ENCODE measurements at regions not wholly inside any gene's neighbourhood (a gene's known extent, or its start where the extent isn't known, plus 50 kb on each side); places are given as distances from the start of the nearest gene placed in this dataset.
"Not testable (repeated sequence)": the region's sequence is repeated elsewhere in the genome, so short reads cannot be mapped to it uniquely, and the experiment has no call there.

DNA sequence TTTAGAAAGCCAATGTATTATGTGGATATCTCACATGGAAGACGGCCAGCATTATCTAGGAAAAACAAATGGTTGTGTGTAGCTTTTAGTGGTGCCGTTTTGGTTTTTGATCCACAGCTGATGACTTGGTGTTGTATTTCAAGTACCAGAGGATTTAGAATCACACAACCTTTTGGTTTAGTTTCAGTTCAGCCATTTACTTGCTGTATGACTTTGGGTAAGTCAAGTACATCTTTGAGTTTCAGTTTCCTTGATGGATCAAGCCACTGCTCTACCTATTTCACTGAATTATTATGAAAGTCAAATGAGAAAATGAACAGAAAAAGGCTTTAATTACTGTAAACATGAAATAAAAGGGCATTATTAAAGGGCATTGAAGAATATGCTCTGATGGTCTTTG lies 205.6 kb downstream of the ZIC3 start:
- Mint-ChIP-seq H3K9me3 (no peaks in the 10 kb centered on the region), H3K36me3 (ENCODE audit: low read depth) (no peaks in the 10 kb centered on the region), H3K4me3 (no peak overlapping the region), H3K27ac (no peak overlapping the region), H3K4me1 (no peaks in the 10 kb centered on the region), H3K27me3 (no peaks in the 10 kb centered on the region)
- ChIA-PET CTCF (no interaction called here), POLR2A (no interaction called here)
- no peak for DNase-seq

DNA sequence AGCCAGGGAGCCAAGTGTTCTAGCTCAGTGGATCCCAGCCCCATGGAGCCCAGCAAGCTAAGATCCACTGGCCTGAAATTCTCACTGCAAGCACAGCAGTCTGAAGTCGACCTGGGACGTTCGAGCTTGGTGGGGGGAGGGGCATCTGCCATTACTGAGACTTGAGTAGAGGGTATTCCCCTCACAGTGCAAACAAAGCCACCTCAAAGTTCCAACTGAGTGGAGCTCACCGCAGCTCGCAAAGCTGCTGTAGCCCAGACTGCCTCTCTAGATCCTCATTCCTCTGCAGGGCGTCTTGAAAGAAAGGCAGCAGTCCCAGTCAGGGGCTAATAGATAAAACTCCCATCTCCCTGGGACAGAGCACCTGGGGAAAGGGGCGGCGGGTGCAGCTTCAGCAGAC lies 226.3 kb downstream of the ZIC3 start:
- no peaks in the 10 kb centered on the region for H3K4me1 Mint-ChIP-seq

DNA sequence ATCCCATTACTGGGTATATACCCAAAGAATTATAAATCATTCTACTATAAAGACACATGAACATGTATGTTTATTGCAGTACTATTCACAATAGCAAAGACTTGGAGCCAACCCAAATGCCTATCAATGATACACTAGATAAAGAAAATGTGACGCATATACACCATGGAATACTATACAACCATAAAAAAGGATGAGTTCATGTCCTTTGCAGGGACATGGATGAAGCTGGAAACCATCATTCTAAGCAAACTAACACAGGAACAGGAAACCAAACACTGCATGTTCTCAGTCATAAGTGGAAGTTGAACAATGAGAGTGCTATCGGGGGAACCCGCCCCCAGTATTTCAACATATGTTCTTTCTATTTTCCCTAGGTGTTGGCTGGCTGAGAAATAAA lies 232.0 kb downstream of the ZIC3 start:
- H3K36me3 Mint-ChIP-seq (ENCODE audit: low read depth); H3K4me3 Mint-ChIP-seq; POLR2A ChIA-PET; DNase-seq; H3K4me1 Mint-ChIP-seq; H3K27ac Mint-ChIP-seq; CTCF ChIA-PET; H3K9me3 Mint-ChIP-seq; H3K27me3 Mint-ChIP-seq: not testable (repeated sequence)

More for the DNA sequence above, 226.3 kb downstream of the ZIC3 start:
- no peaks in the 10 kb centered on the region for H3K9me3 Mint-ChIP-seq
- POLR2A ChIA-PET = no interaction called here
- no peaks in the 10 kb centered on the region for H3K27me3 Mint-ChIP-seq
- DNase-seq = no peak
- H3K36me3 Mint-ChIP-seq (ENCODE audit: low read depth) = no peaks in the 10 kb centered on the region
- no peak overlapping the region for H3K4me3 Mint-ChIP-seq
- no peak overlapping the region for H3K27ac Mint-ChIP-seq
- CTCF ChIA-PET = no interaction called here

DNA sequence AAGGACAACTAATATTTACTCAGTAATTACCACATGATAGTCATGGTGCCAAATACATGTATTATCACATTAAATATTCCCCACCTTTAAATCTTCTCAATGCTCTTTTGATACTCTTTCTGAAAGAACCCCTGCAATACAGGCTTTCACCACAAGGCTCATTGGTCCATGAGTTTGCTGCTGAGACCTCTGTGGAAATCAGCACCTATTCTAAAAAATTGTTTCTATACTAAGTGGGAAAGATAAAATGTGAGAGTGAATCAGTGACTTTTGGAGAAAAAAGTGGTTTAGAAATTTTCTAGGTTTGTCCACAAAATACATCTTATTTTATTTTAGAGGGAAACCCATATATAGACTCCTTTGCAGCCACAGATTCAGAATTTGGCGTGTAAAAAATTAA lies 257.3 kb downstream of the ZIC3 start:
- Mint-ChIP-seq H3K27me3 (no peaks in the 10 kb centered on the region), H3K36me3 (ENCODE audit: low read depth) (no peaks in the 10 kb centered on the region), H3K4me3 (no peak overlapping the region), H3K4me1 (no peaks in the 10 kb centered on the region), H3K27ac (no peak overlapping the region), H3K9me3 (no peaks in the 10 kb centered on the region)
- no peak for DNase-seq
- CTCF ChIA-PET = no interaction called here
- POLR2A ChIA-PET = no interaction called here

DNA sequence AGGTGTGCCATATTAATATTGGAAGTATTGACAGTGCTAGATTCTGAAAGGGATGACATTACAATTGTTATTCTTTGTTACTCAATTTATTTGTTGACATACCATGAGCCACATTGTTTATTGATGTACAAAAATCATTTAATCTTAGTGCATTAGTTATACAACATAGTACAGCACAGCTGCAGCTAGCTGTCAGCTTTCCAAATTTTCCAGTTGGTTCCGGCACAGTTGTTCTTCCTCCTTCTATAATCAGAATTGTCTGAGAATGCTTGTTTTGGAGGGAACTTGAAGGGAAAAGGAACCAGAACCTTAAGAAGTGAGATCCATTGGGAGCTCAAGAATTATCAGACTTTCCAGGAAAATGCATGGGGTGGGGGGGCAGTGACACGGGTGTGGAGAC lies 281.4 kb downstream of the ZIC3 start:
- Mint-ChIP-seq H3K27me3 (no peaks in the 10 kb centered on the region), H3K9me3 (no peaks in the 10 kb centered on the region), H3K27ac (no peak overlapping the region), H3K4me3 (no peak overlapping the region), H3K4me1 (no peaks in the 10 kb centered on the region), H3K36me3 (ENCODE audit: low read depth) (no peaks in the 10 kb centered on the region)
- no peak for DNase-seq
- CTCF ChIA-PET = no interaction called here
- POLR2A ChIA-PET = no interaction called here

DNA sequence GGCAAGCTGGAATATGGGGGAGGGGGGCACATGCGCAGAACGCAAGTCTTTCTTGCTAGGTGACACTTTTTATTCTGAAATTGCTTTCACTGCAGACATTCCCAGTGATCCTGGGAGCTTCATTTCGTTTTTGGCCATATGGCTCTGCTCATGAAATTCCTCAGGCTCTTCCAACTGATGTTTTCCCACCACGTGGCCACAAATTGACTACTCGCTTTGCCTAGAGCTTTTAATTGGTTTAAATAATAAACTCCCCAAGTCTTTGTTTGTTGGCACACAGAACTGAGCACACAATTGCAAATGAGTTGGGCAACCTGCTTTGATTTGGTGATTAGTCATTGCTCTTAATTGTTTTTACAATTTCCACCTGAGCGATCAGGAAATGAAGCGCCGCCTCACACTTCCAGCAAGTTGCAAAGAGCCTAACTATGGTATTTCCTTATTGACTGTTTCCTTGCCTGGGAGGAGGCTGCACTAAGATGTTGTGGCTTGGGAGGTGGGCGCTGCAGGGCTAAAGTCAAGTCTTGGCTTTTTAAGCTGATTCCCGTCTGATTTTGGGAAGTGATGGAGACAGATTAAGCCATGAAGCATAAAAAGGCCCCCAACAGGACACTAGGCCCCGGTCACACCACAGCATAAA lies 282.5 kb downstream of the ZIC3 start:
- no peaks in the 10 kb centered on the region for H3K4me1 Mint-ChIP-seq
- H3K36me3 Mint-ChIP-seq (ENCODE audit: low read depth) = no peaks in the 10 kb centered on the region
- DNase-seq = no peak
- H3K4me3 Mint-ChIP-seq = no peak overlapping the region
- ChIA-PET CTCF (no interaction called here), POLR2A (no interaction called here)
- no peak overlapping the region for H3K27ac Mint-ChIP-seq
- H3K27me3 Mint-ChIP-seq = no peaks in the 10 kb centered on the region
- H3K9me3 Mint-ChIP-seq = no peaks in the 10 kb centered on the region

DNA sequence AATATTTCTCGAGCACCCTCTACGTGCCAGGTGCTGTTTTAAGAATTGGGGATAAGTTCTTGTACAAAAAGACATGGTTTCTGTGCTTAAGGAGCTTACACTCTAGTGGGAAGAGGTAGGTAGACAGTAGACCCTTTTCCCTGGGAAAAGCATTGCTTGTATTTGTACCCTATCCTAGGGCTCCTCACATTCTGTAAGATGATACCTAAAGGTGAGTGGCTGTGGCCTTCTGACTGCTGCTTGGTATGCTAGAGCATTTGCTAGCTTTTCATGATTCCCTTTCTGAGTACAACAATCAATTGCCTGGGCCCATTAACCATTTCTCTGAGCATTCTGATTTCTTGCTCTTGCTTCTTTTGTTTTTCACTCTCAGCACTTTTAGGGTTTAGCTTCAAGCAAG lies 286.6 kb downstream of the ZIC3 start:
- Mint-ChIP-seq H3K27ac (no peak overlapping the region), H3K4me3 (no peak overlapping the region), H3K27me3 (no peaks in the 10 kb centered on the region), H3K36me3 (ENCODE audit: low read depth) (no peaks in the 10 kb centered on the region), H3K4me1 (no peaks in the 10 kb centered on the region), H3K9me3 (no peaks in the 10 kb centered on the region)
- ChIA-PET CTCF (no interaction called here), POLR2A (no interaction called here)
- no peak for DNase-seq

DNA sequence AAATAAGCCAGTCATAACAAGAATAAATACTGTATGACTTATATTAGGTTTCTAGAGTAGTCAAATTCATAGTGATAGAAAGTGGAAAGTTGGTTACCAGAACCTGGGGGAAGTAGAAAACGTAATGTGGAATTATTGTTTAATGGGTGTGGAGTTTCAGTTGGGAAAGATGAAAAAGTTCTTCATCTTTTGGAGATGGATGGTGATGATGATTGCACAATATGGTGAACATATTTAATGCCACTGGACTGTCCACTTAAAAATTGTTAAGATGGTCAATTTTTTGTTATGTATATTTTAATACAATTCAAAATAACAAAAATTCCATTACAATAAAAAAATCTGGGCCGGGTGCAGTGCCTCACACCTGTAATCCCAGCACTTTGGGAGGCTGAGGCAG lies 289.6 kb downstream of the ZIC3 start:
- Mint-ChIP-seq H3K4me3 (no peak overlapping the region), H3K27me3 (no peaks in the 10 kb centered on the region), H3K9me3 (no peaks in the 10 kb centered on the region), H3K4me1 (no peaks in the 10 kb centered on the region), H3K36me3 (ENCODE audit: low read depth) (no peaks in the 10 kb centered on the region), H3K27ac (no peak overlapping the region)
- DNase-seq = no peak
- CTCF ChIA-PET = no interaction called here
- POLR2A ChIA-PET = no interaction called here

DNA sequence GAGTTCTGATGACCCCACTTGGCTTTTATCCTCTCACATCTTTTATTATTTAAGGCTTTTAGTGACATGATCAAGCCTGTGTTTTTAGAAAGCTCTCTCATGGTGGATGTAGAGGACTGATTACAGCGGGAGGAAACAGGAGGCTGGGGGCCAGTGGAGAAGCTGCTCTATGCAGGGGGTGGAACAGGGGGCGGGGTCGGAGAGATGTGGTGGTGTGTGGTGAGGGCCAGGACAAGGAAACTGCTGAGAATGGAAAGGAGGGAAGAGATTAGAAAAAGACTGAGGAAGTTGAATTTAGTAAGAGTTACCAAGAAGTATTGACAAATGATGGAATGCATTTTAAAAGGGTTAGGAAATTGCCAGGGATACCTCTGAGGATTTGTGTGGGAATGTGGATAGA lies 292.2 kb downstream of the ZIC3 start:
- CTCF ChIA-PET = no interaction called here
- Mint-ChIP-seq H3K4me1 (no peaks in the 10 kb centered on the region), H3K27ac (no peak overlapping the region), H3K27me3 (no peaks in the 10 kb centered on the region), H3K36me3 (ENCODE audit: low read depth) (no peaks in the 10 kb centered on the region), H3K4me3 (no peak overlapping the region), H3K9me3 (no peaks in the 10 kb centered on the region)
- POLR2A ChIA-PET = no interaction called here
- DNase-seq = no peak

DNA sequence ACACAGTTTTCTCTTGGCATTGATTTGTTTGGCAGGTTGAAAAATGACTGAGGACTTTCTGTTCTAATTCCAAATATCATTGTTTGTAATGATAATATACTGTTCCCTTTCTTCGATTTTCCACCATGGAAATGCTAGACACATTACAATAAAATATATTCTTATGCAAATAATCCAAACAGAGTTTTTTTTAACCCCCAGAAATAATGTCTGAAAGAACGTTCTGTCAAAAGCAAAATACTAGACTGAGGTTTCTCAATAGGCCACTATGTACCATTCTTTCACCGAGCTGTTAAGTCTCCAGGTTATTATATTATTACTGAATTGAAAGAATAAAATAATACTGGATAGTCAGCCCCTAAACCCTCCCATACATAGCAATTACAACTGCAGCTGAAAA lies 312.5 kb downstream of the ZIC3 start:
- POLR2A ChIA-PET = no interaction called here
- H3K27ac Mint-ChIP-seq = no peak overlapping the region
- CTCF ChIA-PET = no interaction called here
- no peaks in the 10 kb centered on the region for H3K9me3 Mint-ChIP-seq
- H3K4me1 Mint-ChIP-seq = no peaks in the 10 kb centered on the region
- no peak for DNase-seq
- no peak overlapping the region for H3K4me3 Mint-ChIP-seq
- no peaks in the 10 kb centered on the region for H3K36me3 Mint-ChIP-seq (ENCODE audit: low read depth)
- no peaks in the 10 kb centered on the region for H3K27me3 Mint-ChIP-seq

DNA sequence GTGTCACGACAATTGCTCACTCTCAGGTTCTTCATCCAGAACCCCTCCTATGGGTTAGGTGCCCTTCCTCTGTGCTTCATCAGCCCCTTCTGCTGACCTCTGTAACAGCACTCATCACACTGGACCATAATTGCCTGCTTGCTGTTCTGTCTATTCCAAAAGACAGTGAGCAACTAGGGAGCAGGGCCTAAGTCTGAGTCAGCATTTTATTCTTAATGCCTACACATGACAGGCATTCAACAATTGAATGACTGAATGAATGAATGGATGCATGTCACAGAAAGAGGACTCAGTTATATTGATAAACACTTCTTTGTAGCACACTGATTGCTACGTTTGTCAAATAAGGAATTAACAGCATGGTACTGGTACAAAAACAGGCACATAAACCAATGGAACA lies 317.0 kb downstream of the ZIC3 start:
- ChIA-PET POLR2A (no interaction called here), CTCF (no interaction called here)
- peaks cover 4% of the 10 kb centered on the region for H3K9me3 Mint-ChIP-seq
- no peak overlapping the region for H3K4me3 Mint-ChIP-seq
- no peak overlapping the region for H3K27ac Mint-ChIP-seq
- H3K27me3 Mint-ChIP-seq = no peaks in the 10 kb centered on the region
- DNase-seq = no peak
- H3K36me3 Mint-ChIP-seq (ENCODE audit: low read depth) = no peaks in the 10 kb centered on the region
- H3K4me1 Mint-ChIP-seq = no peaks in the 10 kb centered on the region

DNA sequence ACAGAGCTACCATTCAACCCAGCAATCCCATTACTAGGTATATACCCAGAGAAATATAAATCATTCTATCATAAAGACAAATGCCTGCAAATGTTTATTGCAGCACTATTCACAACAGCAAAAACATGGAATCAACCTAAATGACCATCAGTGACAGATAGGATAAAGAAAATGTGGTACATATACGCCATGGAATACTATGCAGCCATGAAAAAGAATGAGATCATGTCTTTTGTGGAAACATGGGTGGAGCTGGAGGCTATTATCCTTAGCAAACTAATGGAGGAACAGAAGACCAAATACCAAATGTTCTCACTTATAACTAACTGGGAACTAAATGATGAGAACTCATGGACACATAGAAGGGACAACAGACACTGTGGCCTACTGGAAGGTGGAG lies 318.9 kb downstream of the ZIC3 start:
- H3K4me3 Mint-ChIP-seq; H3K27me3 Mint-ChIP-seq; POLR2A ChIA-PET; H3K9me3 Mint-ChIP-seq; H3K27ac Mint-ChIP-seq; H3K36me3 Mint-ChIP-seq (ENCODE audit: low read depth); H3K4me1 Mint-ChIP-seq; CTCF ChIA-PET; DNase-seq: not testable (repeated sequence)

DNA sequence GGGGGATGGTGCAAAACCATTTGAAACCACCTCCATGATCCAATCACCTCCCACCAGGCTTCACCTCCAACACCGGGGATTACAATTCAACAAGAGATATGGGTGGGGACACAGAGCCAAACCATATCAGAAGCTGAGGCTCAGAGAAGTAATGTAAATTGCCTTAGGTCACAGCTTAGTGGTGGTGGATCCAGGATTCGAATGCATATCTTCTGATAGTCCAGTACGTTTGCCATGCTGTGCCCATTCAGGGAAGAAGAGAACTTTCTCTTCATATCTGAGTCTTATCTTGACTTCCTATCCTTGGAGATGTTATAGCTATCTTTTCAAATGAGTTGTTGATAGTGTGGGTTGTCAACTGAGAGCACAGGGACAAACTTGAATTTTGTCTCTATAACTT lies 325.5 kb downstream of the ZIC3 start:
- H3K4me3 Mint-ChIP-seq = no peak overlapping the region
- no peak overlapping the region for H3K27ac Mint-ChIP-seq
- ChIA-PET CTCF (no interaction called here), POLR2A (no interaction called here)
- H3K27me3 Mint-ChIP-seq = no peaks in the 10 kb centered on the region
- no peaks in the 10 kb centered on the region for H3K4me1 Mint-ChIP-seq
- H3K9me3 Mint-ChIP-seq = no peaks in the 10 kb centered on the region
- DNase-seq = no peak
- no peaks in the 10 kb centered on the region for H3K36me3 Mint-ChIP-seq (ENCODE audit: low read depth)

DNA sequence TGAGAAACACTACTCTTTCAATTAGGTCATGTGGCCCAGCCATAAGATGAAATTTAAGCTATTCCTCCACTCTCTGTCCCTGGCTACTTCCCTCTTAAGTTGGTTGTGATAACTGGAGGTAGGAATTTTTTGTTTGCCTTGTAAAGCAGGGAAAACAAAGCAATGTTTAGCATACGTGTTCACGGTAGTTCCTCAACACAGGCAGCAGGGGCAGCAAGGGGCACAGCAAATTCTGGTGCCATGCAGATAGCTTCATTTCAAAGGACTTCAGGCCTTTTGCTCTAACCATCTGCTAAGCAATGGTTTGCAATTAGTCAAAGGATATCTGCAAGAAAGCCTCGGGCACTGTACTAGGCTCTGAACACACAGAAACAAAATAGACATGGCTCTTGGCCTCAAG lies 330.2 kb downstream of the ZIC3 start:
- no peaks in the 10 kb centered on the region for H3K4me1 Mint-ChIP-seq
- H3K27me3 Mint-ChIP-seq = no peaks in the 10 kb centered on the region
- no peak overlapping the region for H3K27ac Mint-ChIP-seq
- ChIA-PET POLR2A (no interaction called here), CTCF (no interaction called here)
- DNase-seq = no peak
- no peaks in the 10 kb centered on the region for H3K36me3 Mint-ChIP-seq (ENCODE audit: low read depth)
- no peak overlapping the region for H3K4me3 Mint-ChIP-seq
- no peaks in the 10 kb centered on the region for H3K9me3 Mint-ChIP-seq

DNA sequence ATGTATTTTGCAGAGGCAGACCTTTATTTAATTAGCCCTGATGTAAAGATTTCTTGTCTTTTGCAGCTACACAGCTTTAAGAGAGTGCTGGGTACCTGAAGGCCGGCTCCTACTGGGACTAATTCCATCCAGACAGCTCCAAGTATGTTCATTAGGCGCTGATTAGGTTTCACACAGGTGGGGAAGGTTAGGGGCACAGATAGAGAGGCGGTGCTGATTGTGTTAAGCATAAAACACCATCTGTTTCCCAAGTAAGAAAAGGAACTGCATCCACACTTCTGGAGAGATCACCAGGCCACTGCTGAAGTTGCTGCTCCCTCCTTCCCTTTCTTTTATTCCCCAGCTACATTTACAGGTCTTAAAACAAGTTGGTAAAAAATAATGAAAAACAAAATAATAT lies 349.5 kb downstream of the ZIC3 start:
- ChIA-PET CTCF (no interaction called here), POLR2A (no interaction called here)
- Mint-ChIP-seq H3K36me3 (ENCODE audit: low read depth) (no peaks in the 10 kb centered on the region), H3K27ac (no peak overlapping the region), H3K4me1 (no peaks in the 10 kb centered on the region), H3K27me3 (no peaks in the 10 kb centered on the region), H3K9me3 (no peaks in the 10 kb centered on the region), H3K4me3 (no peak overlapping the region)
- no peak for DNase-seq

All from activated CD4-positive, alpha-beta T cell treated with anti-CD3 and anti-CD28 coated beads, Interleukin-2, amount 10 ng/mL, durations not matched to agents 7 days and 5 days (primary cell).